Cardiac fibroblast (primary cell): ENCODE measurements at regions not wholly inside any gene's neighbourhood (a gene's known extent, or its start where the extent isn't known, plus 50 kb on each side); places are given as distances from the start of the nearest gene placed in this dataset.

Source experiments
- DNase-seq, 2 donors: peaks; one replicate each; pipeline versions ENCODE4 v3.0.0 to v3.0.0-alpha.2; 2010; ENCODE audit warnings: low read depth in 2 of 2
- H3K4me3 ChIP-seq, 2 donors: replicated peaks in 1 of 2; 1 replicate in 1 of 2; 2 replicates in 1 of 2; pipeline ENCODE4 v1.5.1; 2011; ENCODE audit warnings: low read depth in 2 of 2, low read length in 2 of 2, mild to moderate bottlenecking in 2 of 2, moderate library complexity in 1 of 2
- CTCF ChIP-seq: IDR thresholded peaks from one replicate; pipeline ENCODE4 v1.5.1; 2011; ENCODE audit warnings: low read depth, mild to moderate bottlenecking, low read length, inconsistent platforms

GRCh38 chr14:66099451-66099850, 386.7 kb upstream of the CCDC196 start:
- no peak for TF ChIP-seq CTCF
- H3K4me3 ChIP-seq = no peak overlapping the region
- no peak for DNase-seq

GRCh38 chr14:66099931-66100330, 386.2 kb upstream of the CCDC196 start:
- DNase-seq = no peak
- no peak for TF ChIP-seq CTCF

GRCh38 chr14:66101662-66102061, 384.5 kb upstream of the CCDC196 start:
- no peak for TF ChIP-seq CTCF
- H3K4me3 ChIP-seq = no peak overlapping the region
- DNase-seq = peak in 1 of 2 donors; percentile 15

More at GRCh38 chr14:66099931-66100330, 386.2 kb upstream of the CCDC196 start:
- H3K4me3 ChIP-seq = no peak overlapping the region

- DNase-seq = no peak
- no peak overlapping the region for H3K4me3 ChIP-seq
- no peak for TF ChIP-seq CTCF
These were observed 381.7 kb upstream of the CCDC196 start for GRCh38 chr14:66104486-66104885.

GRCh38 chr14:66105815-66106214, 380.4 kb upstream of the CCDC196 start:
- no peak for TF ChIP-seq CTCF
- DNase-seq = peak; percentile 59 to 73

GRCh38 chr14:66109426-66109825, 376.7 kb upstream of the CCDC196 start:
- no peak for DNase-seq
- H3K4me3 ChIP-seq = no peak overlapping the region
- no peak for TF ChIP-seq CTCF

More at GRCh38 chr14:66105815-66106214, 380.4 kb upstream of the CCDC196 start:
- no peak overlapping the region for H3K4me3 ChIP-seq

GRCh38 chr14:66111891-66112290, 374.3 kb upstream of the CCDC196 start:
- DNase-seq = no peak
- no peak overlapping the region for H3K4me3 ChIP-seq
- TF ChIP-seq CTCF = no peak
